ENCODE measurements at regions not wholly inside any gene's neighbourhood (a gene's known extent, or its start where the extent isn't known, plus 50 kb on each side); places are given as distances from the start of the nearest gene placed in this dataset.

DNA sequence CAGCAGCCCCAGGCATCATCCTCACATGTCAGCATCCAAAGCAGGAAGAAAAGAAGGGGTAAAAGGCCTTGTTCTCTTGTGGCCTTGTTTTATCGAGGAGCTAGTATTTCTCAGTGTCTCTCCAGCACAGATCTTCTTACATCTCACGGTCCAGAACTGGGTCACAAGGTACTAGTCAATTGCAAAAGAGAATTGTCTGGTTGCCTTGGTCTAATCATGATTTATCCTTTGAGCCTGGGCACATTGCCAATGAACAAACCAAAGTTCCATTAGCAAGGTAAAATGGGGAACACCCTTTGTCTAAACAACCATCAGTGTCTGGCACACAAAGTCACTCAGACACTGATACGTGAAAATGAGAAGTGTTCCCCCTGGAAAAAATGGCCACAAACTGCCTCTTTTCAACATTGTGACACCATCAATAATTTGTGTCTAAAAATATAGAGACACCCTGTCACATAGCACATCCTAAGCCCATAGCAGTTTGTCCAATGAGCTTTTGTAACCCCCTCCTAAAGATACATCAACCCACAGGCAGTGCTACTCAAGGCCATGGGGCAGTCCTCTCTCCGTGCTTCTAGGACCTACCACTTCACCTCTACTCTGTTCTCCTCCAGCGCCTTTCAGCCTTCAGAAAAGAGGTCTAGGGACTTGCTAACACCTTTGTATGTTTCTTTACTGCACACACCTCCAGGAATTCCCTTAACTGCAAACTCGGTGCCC, 534.4 kb downstream of the MID1IP1 start:
- WGBS (ENCODE audit: insufficient coverage) = 77% methylated on average over 5 of the region's 6 CpGs
- H3K4me1 Mint-ChIP-seq = peaks cover 15 to 28% of the 10 kb centered on the region in 2 donors
- H3K4me3 ChIP-seq (ENCODE audit: low read length) = no peak overlapping the region
- H3K4me1 ChIP-seq (ENCODE audit: control insufficient read depth, insufficient read depth, low read length) = peaks cover 6% of the 10 kb centered on the region
- H3K27ac Mint-ChIP-seq = no peak overlapping the region
- peaks cover 4 to 24% of the 10 kb centered on the region in 2 donors for H3K27me3 Mint-ChIP-seq (ENCODE audit: low read depth in 2 of 2)
- H3K9me3 ChIP-seq (ENCODE audit: control insufficient read depth, insufficient read depth, low read length) = no peaks in the 10 kb centered on the region
- ATAC-seq (no peak), DNase-seq (peak in 1 of 2 donors; percentile 19)
- H3K9me3 Mint-ChIP-seq = peaks cover 0 to 2% of the 10 kb centered on the region in 2 donors
- no peak overlapping the region for H3K27ac ChIP-seq (ENCODE audit: low read length)
- H3K36me3 Mint-ChIP-seq = no peaks in the 10 kb centered on the region
- H3K27me3 ChIP-seq (ENCODE audit: control insufficient read depth, insufficient read depth, low read length) = no peaks in the 10 kb centered on the region
- no peaks in the 10 kb centered on the region for H3K36me3 ChIP-seq (ENCODE audit: control insufficient read depth, insufficient read depth, low read length)
- TF ChIP-seq, protein P1, sequence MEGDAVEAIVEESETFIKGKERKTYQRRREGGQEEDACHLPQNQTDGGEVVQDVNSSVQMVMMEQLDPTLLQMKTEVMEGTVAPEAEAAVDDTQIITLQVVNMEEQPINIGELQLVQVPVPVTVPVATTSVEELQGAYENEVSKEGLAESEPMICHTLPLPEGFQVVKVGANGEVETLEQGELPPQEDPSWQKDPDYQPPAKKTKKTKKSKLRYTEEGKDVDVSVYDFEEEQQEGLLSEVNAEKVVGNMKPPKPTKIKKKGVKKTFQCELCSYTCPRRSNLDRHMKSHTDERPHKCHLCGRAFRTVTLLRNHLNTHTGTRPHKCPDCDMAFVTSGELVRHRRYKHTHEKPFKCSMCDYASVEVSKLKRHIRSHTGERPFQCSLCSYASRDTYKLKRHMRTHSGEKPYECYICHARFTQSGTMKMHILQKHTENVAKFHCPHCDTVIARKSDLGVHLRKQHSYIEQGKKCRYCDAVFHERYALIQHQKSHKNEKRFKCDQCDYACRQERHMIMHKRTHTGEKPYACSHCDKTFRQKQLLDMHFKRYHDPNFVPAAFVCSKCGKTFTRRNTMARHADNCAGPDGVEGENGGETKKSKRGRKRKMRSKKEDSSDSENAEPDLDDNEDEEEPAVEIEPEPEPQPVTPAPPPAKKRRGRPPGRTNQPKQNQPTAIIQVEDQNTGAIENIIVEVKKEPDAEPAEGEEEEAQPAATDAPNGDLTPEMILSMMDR (IDR thresholded peaks at IDR 0.05) = no peak
- intact Hi-C loops (cut with micrococcal nuclease) = no loop called here
- no peak overlapping the region for H3K4me3 Mint-ChIP-seq

DNA sequence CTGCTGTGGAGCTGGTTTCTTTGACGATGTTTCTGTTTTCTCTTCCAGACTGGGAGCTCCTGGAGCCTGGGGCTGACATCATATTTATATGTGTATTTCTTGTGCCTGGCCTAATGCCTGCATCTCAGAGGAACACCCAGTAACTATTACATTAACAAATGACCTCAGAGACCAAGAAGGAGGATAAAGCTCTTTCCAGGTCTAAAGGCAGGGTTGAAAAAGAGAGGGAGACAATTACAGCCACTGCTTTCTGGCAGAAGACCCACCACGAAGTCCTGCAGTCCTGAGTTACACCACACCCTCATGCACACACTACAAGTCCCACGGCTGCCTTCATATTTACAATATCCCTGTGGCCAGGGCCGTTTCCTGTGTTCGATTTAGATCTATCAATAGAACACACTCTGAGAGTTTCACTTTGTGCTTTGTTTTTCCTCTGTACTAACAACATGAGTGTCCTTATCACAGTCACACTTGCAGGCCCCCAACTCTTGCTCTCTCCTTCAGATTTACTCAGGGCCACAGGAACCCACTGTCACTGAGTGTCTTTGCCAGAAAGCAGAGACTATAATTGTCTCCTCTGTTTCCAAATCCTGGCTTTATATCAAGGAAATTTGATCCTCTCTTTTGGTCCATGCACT, 535.5 kb downstream of the MID1IP1 start:
- no peaks in the 10 kb centered on the region for H3K36me3 ChIP-seq (ENCODE audit: control insufficient read depth, insufficient read depth, low read length)
- no peak overlapping the region for H3K4me3 ChIP-seq (ENCODE audit: low read length)
- no peaks in the 10 kb centered on the region for H3K9me3 ChIP-seq (ENCODE audit: control insufficient read depth, insufficient read depth, low read length)
- peak in 1 of 3 donors; percentile 35 for ATAC-seq
- no peak overlapping the region for H3K4me3 Mint-ChIP-seq
- peaks cover 9 to 17% of the 10 kb centered on the region in 2 donors for H3K4me1 Mint-ChIP-seq
- H3K27ac ChIP-seq (ENCODE audit: low read length) = no peak overlapping the region
- no peaks in the 10 kb centered on the region for H3K4me1 ChIP-seq (ENCODE audit: control insufficient read depth, insufficient read depth, low read length)
- peak in 1 of 2 donors; percentile 38 for DNase-seq
- peaks cover 4 to 25% of the 10 kb centered on the region in 2 donors for H3K27me3 Mint-ChIP-seq (ENCODE audit: low read depth in 2 of 2)
- TF ChIP-seq, protein P1 (IDR thresholded peaks at IDR 0.05) = no peak
- H3K9me3 Mint-ChIP-seq = peaks cover 0 to 2% of the 10 kb centered on the region in 2 donors
- no peaks in the 10 kb centered on the region for H3K27me3 ChIP-seq (ENCODE audit: control insufficient read depth, insufficient read depth, low read length)
- intact Hi-C loops (cut with micrococcal nuclease) = no loop called here
- 22% methylated on average over 4 of the region's 5 CpGs for WGBS (ENCODE audit: insufficient coverage)
- H3K27ac Mint-ChIP-seq = peak overlapping the region in 1 of 2 donors; percentile 63
- no peaks in the 10 kb centered on the region for H3K36me3 Mint-ChIP-seq

DNA sequence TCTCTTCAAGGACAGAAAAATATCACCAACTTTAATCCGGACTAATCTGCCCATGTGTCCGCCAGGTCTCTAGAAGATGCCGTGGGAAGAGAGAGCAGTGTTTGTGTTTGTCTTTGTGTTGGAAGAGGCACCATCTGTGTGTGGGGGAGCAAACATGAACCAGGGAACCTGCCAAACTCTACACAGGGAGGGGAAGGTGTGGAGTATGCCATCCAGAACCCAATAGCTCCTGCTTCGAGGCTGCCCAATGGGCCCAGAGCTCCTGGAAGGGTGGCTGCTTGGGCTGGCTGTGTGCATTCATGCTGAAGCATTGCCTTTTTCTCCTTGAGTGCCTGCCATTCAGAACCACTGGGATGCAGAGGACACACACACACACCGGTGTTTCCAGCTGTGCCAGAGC, 536.2 kb downstream of the MID1IP1 start:
- H3K4me1 Mint-ChIP-seq = peaks cover 9 to 11% of the 10 kb centered on the region in 2 donors

More for the DNA sequence above, 536.2 kb downstream of the MID1IP1 start:
- 98% methylated on average over 4 of the region's 5 CpGs for WGBS (ENCODE audit: insufficient coverage)
- Mint-ChIP-seq H3K4me3 (no peak overlapping the region), H3K9me3 (peaks cover 0 to 2% of the 10 kb centered on the region in 2 donors), H3K27ac (peak overlapping the region in 1 of 2 donors; percentile 63), H3K36me3 (no peaks in the 10 kb centered on the region), H3K27me3 (ENCODE audit: low read depth in 2 of 2) (peaks cover 4 to 28% of the 10 kb centered on the region in 2 donors)
- H3K27ac ChIP-seq (ENCODE audit: low read length) = no peak overlapping the region
- H3K36me3 ChIP-seq (ENCODE audit: control insufficient read depth, insufficient read depth, low read length) = no peaks in the 10 kb centered on the region
- TF ChIP-seq, protein P1 (IDR thresholded peaks at IDR 0.05) = no peak
- no peak for DNase-seq
- H3K27me3 ChIP-seq (ENCODE audit: control insufficient read depth, insufficient read depth, low read length) = no peaks in the 10 kb centered on the region
- no peaks in the 10 kb centered on the region for H3K9me3 ChIP-seq (ENCODE audit: control insufficient read depth, insufficient read depth, low read length)
- intact Hi-C loops (cut with micrococcal nuclease) = no loop called here
- H3K4me3 ChIP-seq (ENCODE audit: low read length) = no peak overlapping the region
- no peaks in the 10 kb centered on the region for H3K4me1 ChIP-seq (ENCODE audit: control insufficient read depth, insufficient read depth, low read length)
- no peak for ATAC-seq

All from natural killer cell (primary cell).